H1 (cell line): ENCODE measurements at regions not wholly inside any gene's neighbourhood (a gene's known extent, or its start where the extent isn't known, plus 50 kb on each side); places are given as distances from the start of the nearest gene placed in this dataset.

Experiments used
- CTCF ChIA-PET: fragments of 300-600 bp; sonication (Branson Sonifier 250); formaldehyde crosslinking; loops from one replicate; lab custom pipeline; 2021; ENCODE audit not compliant: partially characterized antibody; lab: Charles Lee
- POLR2A ChIA-PET: fragments of 300-600 bp; sonication (Branson Sonifier 250); formaldehyde crosslinking; loops from one replicate; lab custom pipeline; 2021; ENCODE audit warnings: inconsistent platforms; ENCODE audit not compliant: partially characterized antibody; lab: Charles Lee
- DNase-seq, 2 experiments: peaks; one replicate each; pipeline versions ENCODE4 v3.0.0 to v3.0.0-alpha.2; 2010 to 2022; ENCODE audit warnings: low spot score in 2 of 2, low read depth in 1 of 2, mixed read lengths in 1 of 2
- FAIRE-seq: peaks from 2 replicates; lab custom pipeline; 2011; peaks lifted over from hg19 to GRCh38; lab: Jason Lieb, UNC
- H2AFZ ChIP-seq: 2 replicates; pipeline ENCODE4 v1.8.1; 2012; ENCODE audit warnings: low read length, inconsistent platforms
- H2AK5ac ChIP-seq: 2 replicates; pipeline ENCODE4 v1.6.1; 2013; ENCODE audit warnings: low read depth, low read length
- H2BK120ac ChIP-seq: replicated peaks from 2 replicates; pipeline ENCODE3; 2013; ENCODE audit warnings: low read depth, low read length, inconsistent platforms
- H2BK12ac ChIP-seq: 2 replicates; pipeline ENCODE4 v1.6.1; 2013; ENCODE audit warnings: low read depth, low read length
- H2BK15ac ChIP-seq: 2 replicates; pipeline ENCODE4 v1.6.1; 2013; ENCODE audit warnings: low read length
- H2BK20ac ChIP-seq: 2 replicates; pipeline ENCODE4 v1.6.1; 2013; ENCODE audit warnings: low read length
- H2BK5ac ChIP-seq: 2 replicates; pipeline ENCODE4 v1.6.1; 2013; ENCODE audit warnings: low read depth, low read length
- H3K14ac ChIP-seq: 2 replicates; pipeline ENCODE4 v1.6.1; 2013; ENCODE audit warnings: inconsistent platforms; ENCODE audit not compliant: insufficient read length
- H3K18ac ChIP-seq: 2 replicates; pipeline ENCODE4 v1.6.1; 2013; ENCODE audit warnings: low read length; ENCODE audit errors: extremely low read depth
- H3K23ac ChIP-seq: 2 replicates; pipeline ENCODE4 v1.6.1; 2013; ENCODE audit warnings: inconsistent platforms; ENCODE audit not compliant: insufficient read length
- H3K23me2 ChIP-seq: 2 replicates; pipeline ENCODE4 v1.6.1; 2013; ENCODE audit warnings: low read depth, low read length
- H3K27ac ChIP-seq: 2 replicates; pipeline ENCODE4 v1.6.1; 2011; ENCODE audit warnings: low read depth, low read length, inconsistent platforms
- H3K27me3 ChIP-seq, 4 experiments: replicated peaks in 1 of 4; 1 replicate in 1 of 4; 2 replicates in 3 of 4; pipeline versions ENCODE4 v1.6.1 to v1.8.1; 2011 to 2013; ENCODE audit warnings: low read length in 3 of 4, mild to moderate bottlenecking in 3 of 4, inconsistent platforms in 2 of 4, mixed read lengths in 2 of 4, moderate library complexity in 1 of 4; ENCODE audit not compliant: control insufficient read depth in 3 of 4, insufficient read depth in 3 of 4; ENCODE audit errors: extremely low read depth in 1 of 4
- H3K36me3 ChIP-seq, 4 experiments: 2 replicates each; pipeline versions ENCODE4 v1.6.1 to v1.8.1; 2011 to 2013; ENCODE audit warnings: mild to moderate bottlenecking in 4 of 4, low read length in 3 of 4, moderate library complexity in 2 of 4, control low read depth in 1 of 4, inconsistent platforms in 1 of 4; ENCODE audit not compliant: insufficient read depth in 4 of 4, control insufficient read depth in 2 of 4
- H3K4ac ChIP-seq: replicated peaks from 2 replicates; pipeline ENCODE3; 2013; ENCODE audit warnings: low read length, low read depth, mixed read lengths, inconsistent platforms; ENCODE audit not compliant: insufficient read length
- H3K4me1 ChIP-seq, 4 experiments: replicated peaks in 1 of 4; 1 replicate in 1 of 4; 2 replicates in 3 of 4; pipeline versions ENCODE4 v1.6.1 to v1.8.1; 2011 to 2013; ENCODE audit warnings: low read length in 3 of 4, inconsistent platforms in 2 of 4, mixed read lengths in 1 of 4; ENCODE audit not compliant: insufficient read depth in 4 of 4, control insufficient read depth in 3 of 4
- H3K4me2 ChIP-seq, 2 experiments: 2 replicates each; pipeline versions ENCODE4 v1.6.1 to v1.8.1; 2011 to 2013; ENCODE audit warnings: low read depth in 2 of 2, low read length in 2 of 2, control low read depth in 1 of 2, inconsistent platforms in 1 of 2, mild to moderate bottlenecking in 1 of 2; ENCODE audit not compliant: insufficient read depth in 1 of 2
- H3K4me3 ChIP-seq, 4 experiments: fragments of 200-600, 300-600 bp in 1 of 4; sonication (generic), shearing (Covaris generic), sonication (Bioruptor Twin) in 1 of 4; 2 replicates each; pipeline versions ENCODE4 v1.5.1 to v1.8.1; 2011 to 2016; ENCODE audit warnings: low read length in 4 of 4, low read depth in 3 of 4, control low read depth in 2 of 4, inconsistent platforms in 2 of 4, mild to moderate bottlenecking in 2 of 4, mixed read lengths in 1 of 4, moderate library complexity in 1 of 4; ENCODE audit not compliant: insufficient read depth in 2 of 4; ENCODE audit errors: extremely low read depth in 1 of 4
- H3K56ac ChIP-seq: replicated peaks from 2 replicates; pipeline ENCODE3; 2013; ENCODE audit warnings: low read depth, mild to moderate bottlenecking, mixed read lengths, low read length, inconsistent platforms; ENCODE audit not compliant: insufficient read length
- H3K79me1 ChIP-seq: 2 replicates; pipeline ENCODE4 v1.6.1; 2013; ENCODE audit warnings: low read depth, low read length, control low read depth
- H3K79me2 ChIP-seq, 2 experiments: 2 replicates each; pipeline versions ENCODE4 v1.6.1 to v1.8.1; 2012 to 2013; ENCODE audit warnings: low read length in 2 of 2, mild to moderate bottlenecking in 2 of 2, inconsistent platforms in 1 of 2; ENCODE audit not compliant: insufficient read depth in 2 of 2, control insufficient read depth in 1 of 2
- H3K9ac ChIP-seq, 4 experiments: replicated peaks in 1 of 4; 1 replicate in 1 of 4; 2 replicates in 3 of 4; pipeline versions ENCODE4 v1.6.1 to v1.8.1; 2011 to 2013; ENCODE audit warnings: low read depth in 3 of 4, low read length in 3 of 4, control low read depth in 2 of 4, mild to moderate bottlenecking in 2 of 4, moderate library complexity in 2 of 4, inconsistent platforms in 1 of 4; ENCODE audit errors: extremely low read depth in 1 of 4
- H3K9me3 ChIP-seq, 2 experiments: 2 replicates each; pipeline versions ENCODE4 v1.6.1 to v1.8.1; 2012 to 2013; ENCODE audit warnings: mild to moderate bottlenecking in 2 of 2, moderate library complexity in 2 of 2, control low read depth in 1 of 2, inconsistent platforms in 1 of 2, low read depth in 1 of 2, low read length in 1 of 2, mixed read lengths in 1 of 2; ENCODE audit not compliant: insufficient read depth in 2 of 2
- H4K20me1 ChIP-seq, 2 experiments: replicated peaks in 1 of 2; 2 replicates each; pipeline versions ENCODE3 to v1.8.1; 2011 to 2013; ENCODE audit warnings: inconsistent platforms in 2 of 2, low read length in 2 of 2, mild to moderate bottlenecking in 1 of 2; ENCODE audit not compliant: insufficient read depth in 2 of 2, control insufficient read depth in 1 of 2
- H4K5ac ChIP-seq: 2 replicates; pipeline ENCODE4 v1.6.1; 2013; ENCODE audit warnings: low read length, low read depth, mixed read lengths, inconsistent platforms; ENCODE audit not compliant: insufficient read length
- H4K8ac ChIP-seq: 2 replicates; pipeline ENCODE4 v1.8.0; 2013; ENCODE audit warnings: mild to moderate bottlenecking, moderate library complexity, low read length, inconsistent platforms; ENCODE audit not compliant: insufficient read depth; ENCODE audit errors: extremely low read depth
- H4K91ac ChIP-seq: replicated peaks from 2 replicates; pipeline ENCODE3; 2013; ENCODE audit warnings: low read length, mixed read lengths, inconsistent platforms; ENCODE audit not compliant: insufficient read length
- MAX ChIP-seq: IDR thresholded peaks from 2 replicates; pipeline ENCODE4 v1.6.1; 2012; ENCODE audit warnings: inconsistent platforms
- SIX5 ChIP-seq: IDR thresholded peaks from 2 replicates; pipeline ENCODE4 v1.6.1; 2011; ENCODE audit warnings: mild to moderate bottlenecking, low read depth, low read length
- TAF1 ChIP-seq: IDR thresholded peaks from 2 replicates; pipeline ENCODE4 v1.6.1; 2011; ENCODE audit warnings: mild to moderate bottlenecking, low read depth, low read length

GRCh38 chr11:23206741-23207336, 346.6 kb upstream of the CCDC179 start:
- Histone ChIP-seq H3K4me2 (no peak overlapping the region), H2AFZ (no peak overlapping the region)
- FAIRE-seq = no peak

More at GRCh38 chr11:23206741-23207336, 346.6 kb upstream of the CCDC179 start:
- Histone ChIP-seq H2BK5ac (no peak overlapping the region), H4K5ac (no peak overlapping the region), H4K8ac (no peak overlapping the region), H3K23me2 (no peaks in the 10 kb centered on the region), H3K56ac (no peak overlapping the region), H3K27me3 (no peaks in the 10 kb centered on the region), H2BK12ac (no peak overlapping the region), H3K4ac (no peak overlapping the region), H2BK15ac (no peak overlapping the region), H3K79me2 (no peaks in the 10 kb centered on the region), H4K91ac (no peak overlapping the region), H3K36me3 (no peaks in the 10 kb centered on the region), H3K14ac (no peak overlapping the region), H3K18ac (no peak overlapping the region), H3K79me1 (no peaks in the 10 kb centered on the region), H3K4me1 (no peaks in the 10 kb centered on the region), H2AK5ac (no peak overlapping the region), H3K27ac (no peak overlapping the region), H4K20me1 (no peaks in the 10 kb centered on the region), H3K9me3 (0 out of 4 replicates have a peak, but pooled peaks cover 2 to 5% of the 10 kb centered on the region in 2 experiments), H2BK20ac (no peak overlapping the region), H3K9ac (no peak overlapping the region), H3K23ac (no peak overlapping the region), H2BK120ac (no peak overlapping the region), H3K4me3 (no peak overlapping the region)
- DNase-seq = no peak
- CTCF ChIA-PET = interaction anchor here (0.6 kb wide), 1 partner anchor 369 kb away, joined by 3 read pairs; no protein-coding TSS in a partner anchor
- TF ChIP-seq SIX5 (no peak), MAX (no peak), TAF1 (no peak)
- POLR2A ChIA-PET = no interaction called here
